Epithelial cell of proximal tubule (primary cell): ENCODE measurements at regions not wholly inside any gene's neighbourhood (a gene's known extent, or its start where the extent isn't known, plus 50 kb on each side); places are given as distances from the start of the nearest gene placed in this dataset.

Source experiments
- DNase-seq: peaks from one replicate; pipeline ENCODE4 v3.0.0-alpha.2; 2011; ENCODE audit warnings: low read depth
- H3K4me3 ChIP-seq: 2 replicates; pipeline ENCODE4 v1.5.1; 2011; ENCODE audit warnings: low read depth, mild to moderate bottlenecking, low read length
- TF ChIP-seq, protein P1 (sequence below): conservative IDR thresholded peaks from 2 replicates; pipeline ENCODE4 v1.5.1; 2012; ENCODE audit warnings: low read depth, mild to moderate bottlenecking, low read length

DNA sequence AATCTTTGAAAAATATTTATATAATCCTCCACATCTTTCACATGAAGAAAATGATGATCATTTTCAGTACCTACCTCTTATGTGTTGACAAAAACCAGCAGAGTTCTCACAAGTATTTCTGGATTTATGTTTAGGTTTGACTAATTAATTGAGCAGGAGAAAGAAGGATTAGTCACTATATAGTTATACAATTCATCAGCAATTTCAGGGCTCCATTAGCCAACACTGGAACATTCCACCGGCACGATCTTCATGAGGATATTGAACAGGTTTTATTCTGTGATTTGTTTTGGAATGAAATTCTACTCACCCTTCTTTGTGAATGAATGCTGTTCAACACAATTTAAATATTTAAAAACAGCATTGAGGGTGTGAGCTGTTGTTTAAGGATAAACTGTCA lies 163.2 kb downstream of the SEM1 start:
- TF ChIP-seq, protein P1, sequence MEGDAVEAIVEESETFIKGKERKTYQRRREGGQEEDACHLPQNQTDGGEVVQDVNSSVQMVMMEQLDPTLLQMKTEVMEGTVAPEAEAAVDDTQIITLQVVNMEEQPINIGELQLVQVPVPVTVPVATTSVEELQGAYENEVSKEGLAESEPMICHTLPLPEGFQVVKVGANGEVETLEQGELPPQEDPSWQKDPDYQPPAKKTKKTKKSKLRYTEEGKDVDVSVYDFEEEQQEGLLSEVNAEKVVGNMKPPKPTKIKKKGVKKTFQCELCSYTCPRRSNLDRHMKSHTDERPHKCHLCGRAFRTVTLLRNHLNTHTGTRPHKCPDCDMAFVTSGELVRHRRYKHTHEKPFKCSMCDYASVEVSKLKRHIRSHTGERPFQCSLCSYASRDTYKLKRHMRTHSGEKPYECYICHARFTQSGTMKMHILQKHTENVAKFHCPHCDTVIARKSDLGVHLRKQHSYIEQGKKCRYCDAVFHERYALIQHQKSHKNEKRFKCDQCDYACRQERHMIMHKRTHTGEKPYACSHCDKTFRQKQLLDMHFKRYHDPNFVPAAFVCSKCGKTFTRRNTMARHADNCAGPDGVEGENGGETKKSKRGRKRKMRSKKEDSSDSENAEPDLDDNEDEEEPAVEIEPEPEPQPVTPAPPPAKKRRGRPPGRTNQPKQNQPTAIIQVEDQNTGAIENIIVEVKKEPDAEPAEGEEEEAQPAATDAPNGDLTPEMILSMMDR = no peak
- DNase-seq = no peak
- no peak overlapping the region for H3K4me3 ChIP-seq

DNA sequence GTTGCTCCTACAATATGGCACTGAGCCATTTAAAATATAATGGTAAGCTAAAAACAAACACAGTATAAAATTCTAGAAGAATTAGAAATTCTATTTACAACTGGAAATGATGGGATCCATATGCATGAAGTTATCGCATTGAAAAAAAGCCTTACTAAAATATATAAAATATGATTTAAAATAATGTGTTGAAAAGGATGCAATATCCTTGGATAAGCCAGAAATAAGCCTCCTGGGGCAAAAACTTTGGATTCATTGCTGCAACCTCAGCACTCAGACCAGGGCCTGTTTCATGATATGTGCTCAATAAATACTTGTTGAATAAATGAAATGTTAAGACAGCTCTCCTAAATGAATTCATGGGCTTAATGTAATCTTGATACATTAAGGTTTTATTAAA lies 170.2 kb downstream of the SEM1 start:
- H3K4me3 ChIP-seq = no peak overlapping the region
- TF ChIP-seq, protein P1 = no peak
- DNase-seq = no peak

DNA sequence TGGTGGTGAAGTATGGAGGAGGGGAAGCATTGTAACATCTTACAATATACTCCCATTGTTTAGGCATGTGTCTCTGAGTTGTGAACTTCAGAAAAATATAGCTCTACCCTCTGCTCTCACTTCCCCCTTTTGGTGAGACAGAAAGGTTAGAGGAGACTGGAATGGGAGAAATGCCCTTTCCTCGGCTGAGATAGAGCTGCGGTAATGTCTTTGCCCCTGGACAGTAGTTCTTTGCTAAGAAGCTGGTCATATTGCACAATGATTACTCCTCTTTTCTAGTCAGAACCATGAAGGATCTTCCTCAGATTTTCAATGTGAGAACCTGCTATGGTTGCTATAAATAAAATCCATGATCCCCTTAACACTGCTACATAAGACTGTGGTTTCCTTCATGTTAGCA lies 171.0 kb downstream of the SEM1 start:
- DNase-seq = no peak
- no peak overlapping the region for H3K4me3 ChIP-seq
- TF ChIP-seq, protein P1 = no peak

DNA sequence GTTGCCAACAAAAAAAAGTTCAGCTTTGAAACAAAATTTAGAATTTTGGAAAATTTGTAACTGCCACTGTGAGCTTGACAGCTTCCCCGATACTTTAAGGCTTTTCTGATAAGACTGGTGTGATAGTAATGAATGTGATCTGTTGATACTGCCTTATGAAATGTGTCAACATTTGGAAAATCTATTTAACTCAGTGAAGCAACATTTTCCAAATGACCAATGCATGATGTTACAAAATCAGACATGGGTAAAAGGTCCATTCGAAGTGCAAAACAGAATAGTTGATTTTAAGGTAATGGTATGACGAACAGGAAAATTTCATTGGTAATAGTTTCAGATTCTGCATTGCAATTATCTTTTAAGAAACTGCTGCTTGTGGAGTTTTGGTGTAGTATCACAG lies 175.4 kb downstream of the SEM1 start:
- DNase-seq = no peak
- H3K4me3 ChIP-seq = no peak overlapping the region
- TF ChIP-seq, protein P1 = no peak

DNA sequence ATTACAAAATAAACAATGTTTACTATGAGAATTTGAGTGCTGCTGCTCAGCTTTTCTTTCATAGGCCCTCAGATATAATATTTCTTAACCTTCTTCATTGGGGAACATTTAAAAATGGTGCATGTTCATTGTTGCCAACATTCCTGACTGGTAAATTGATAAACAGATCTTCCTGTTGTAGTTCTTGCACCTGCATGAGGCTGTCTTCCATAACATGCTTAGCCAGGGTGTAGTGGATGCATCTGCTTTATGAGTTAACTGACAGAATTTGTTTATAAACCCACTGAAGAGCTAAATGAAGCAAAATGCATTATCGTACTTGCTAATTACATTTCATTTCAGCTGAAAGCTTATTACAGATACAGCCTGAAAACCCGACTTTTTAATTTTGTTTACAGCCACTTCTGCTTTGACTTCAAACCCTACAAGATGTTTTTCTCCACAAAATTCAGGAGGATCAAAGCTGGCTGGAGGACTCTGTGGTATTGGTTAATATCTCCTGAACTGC lies 177.2 kb downstream of the SEM1 start:
- H3K4me3 ChIP-seq = no peak overlapping the region
- no peak for DNase-seq
- TF ChIP-seq, protein P1 = no peak

DNA sequence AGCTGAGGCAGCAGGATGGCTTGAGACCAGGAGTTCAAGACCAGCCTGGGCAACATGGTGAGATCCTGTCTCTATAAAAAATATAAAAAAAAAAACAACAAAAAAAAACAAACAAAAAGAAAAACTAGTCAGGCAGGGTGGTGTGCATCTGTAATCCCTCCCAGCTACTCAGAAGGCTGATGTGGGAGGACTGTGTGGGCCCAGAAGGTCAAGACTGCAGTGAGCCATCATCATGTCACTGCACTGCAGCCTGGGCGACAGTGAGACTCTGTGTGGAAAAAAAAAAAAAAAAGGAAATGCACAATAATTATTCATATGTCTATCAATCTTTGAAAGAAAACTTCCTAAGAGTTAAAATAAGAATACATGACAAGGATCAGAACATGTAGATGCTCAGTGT lies 178.3 kb downstream of the SEM1 start:
- TF ChIP-seq, protein P1 = no peak
- H3K4me3 ChIP-seq = no peak overlapping the region
- DNase-seq = no peak

DNA sequence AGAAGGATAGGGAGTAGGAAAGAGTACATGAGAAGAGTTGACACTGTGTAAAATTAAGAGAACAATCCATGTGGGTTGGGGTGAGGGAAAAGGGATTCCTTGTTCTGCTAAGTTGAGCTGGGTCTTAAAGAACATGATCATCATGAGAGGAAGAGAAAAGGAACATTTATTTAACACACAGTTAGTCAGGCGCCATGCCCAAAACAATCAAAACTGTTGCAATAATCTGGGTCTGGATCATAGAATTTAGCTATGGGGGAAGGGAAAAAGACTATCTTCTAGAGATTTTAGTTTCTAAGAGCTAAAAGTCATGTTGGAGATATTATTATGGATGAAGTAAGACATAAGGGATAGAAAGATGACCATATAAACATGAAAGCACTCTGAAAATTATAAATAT lies 178.9 kb downstream of the SEM1 start:
- TF ChIP-seq, protein P1 = no peak
- no peak for DNase-seq
- H3K4me3 ChIP-seq = no peak overlapping the region
